Left ventricle myocardium inferior (tissue), 1 donor: ENCODE measurements at regions not wholly inside any gene's neighbourhood (a gene's known extent, or its start where the extent isn't known, plus 50 kb on each side); places are given as distances from the start of the nearest gene placed in this dataset.

Experiments used
- DNase-seq: peaks from one replicate; pipeline ENCODE4 v3.0.0-alpha.2; 2020
- H3K27ac ChIP-seq: fragments of 200-600 bp; replicated peaks from 2 replicates; pipeline ENCODE4 v1.8.0; 2021
- H3K27me3 ChIP-seq: fragments of 200-600 bp; 2 replicates; pipeline ENCODE4 v1.8.0; 2021; ENCODE audit warnings: low read depth
- H3K36me3 ChIP-seq: fragments of 200-600 bp; 2 replicates; pipeline ENCODE4 v1.8.0; 2021
- H3K4me1 ChIP-seq: fragments of 200-600 bp; 2 replicates; pipeline ENCODE4 v1.8.0; 2021
- H3K4me3 ChIP-seq: fragments of 200-600 bp; 2 replicates; pipeline ENCODE4 v1.8.0; 2021; ENCODE audit warnings: mild to moderate bottlenecking, moderate library complexity
- H3K9me3 ChIP-seq: fragments of 200-600 bp; replicated peaks from 2 replicates; pipeline ENCODE4 v1.8.0; 2021
- intact Hi-C: fragments of 100-400 bp; cut with micrococcal nuclease; formaldehyde crosslinking; loops from one replicate; pipeline ENCODE4 v1.11.0; 2022
- TF ChIP-seq, protein P1 (sequence below): fragments of 200-600 bp; IDR thresholded peaks from 2 replicates; pipeline ENCODE4 v1.8.0; 2021; ENCODE audit warnings: antibody characterized with exemption, mild to moderate bottlenecking, borderline replicate concordance
- donor health status: DM: no; HTN: yes; CAD: no; lungs with severe emphysema.

GRCh38 chr6:44007818-44008621 is 119.2 kb downstream of the MRPL14 start:
- Histone ChIP-seq H3K9me3 (no peaks in the 10 kb centered on the region), H3K36me3 (no peaks in the 10 kb centered on the region), H3K4me1 (peaks cover 58% of the 10 kb centered on the region), H3K27ac (peak overlapping the region; percentile 92), H3K4me3 (no peak overlapping the region), H3K27me3 (peaks cover 28% of the 10 kb centered on the region)
- intact Hi-C loops: no loop called here
- TF ChIP-seq, protein P1, sequence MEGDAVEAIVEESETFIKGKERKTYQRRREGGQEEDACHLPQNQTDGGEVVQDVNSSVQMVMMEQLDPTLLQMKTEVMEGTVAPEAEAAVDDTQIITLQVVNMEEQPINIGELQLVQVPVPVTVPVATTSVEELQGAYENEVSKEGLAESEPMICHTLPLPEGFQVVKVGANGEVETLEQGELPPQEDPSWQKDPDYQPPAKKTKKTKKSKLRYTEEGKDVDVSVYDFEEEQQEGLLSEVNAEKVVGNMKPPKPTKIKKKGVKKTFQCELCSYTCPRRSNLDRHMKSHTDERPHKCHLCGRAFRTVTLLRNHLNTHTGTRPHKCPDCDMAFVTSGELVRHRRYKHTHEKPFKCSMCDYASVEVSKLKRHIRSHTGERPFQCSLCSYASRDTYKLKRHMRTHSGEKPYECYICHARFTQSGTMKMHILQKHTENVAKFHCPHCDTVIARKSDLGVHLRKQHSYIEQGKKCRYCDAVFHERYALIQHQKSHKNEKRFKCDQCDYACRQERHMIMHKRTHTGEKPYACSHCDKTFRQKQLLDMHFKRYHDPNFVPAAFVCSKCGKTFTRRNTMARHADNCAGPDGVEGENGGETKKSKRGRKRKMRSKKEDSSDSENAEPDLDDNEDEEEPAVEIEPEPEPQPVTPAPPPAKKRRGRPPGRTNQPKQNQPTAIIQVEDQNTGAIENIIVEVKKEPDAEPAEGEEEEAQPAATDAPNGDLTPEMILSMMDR: no peak
- DNase-seq: no peak

GRCh38 chr6:44006872-44007303 is 120.4 kb downstream of the MRPL14 start:
- DNase-seq: no peak
- H3K27me3 ChIP-seq: peaks cover 39% of the 10 kb centered on the region
- H3K9me3 ChIP-seq: no peaks in the 10 kb centered on the region
- peaks cover 68% of the 10 kb centered on the region for H3K4me1 ChIP-seq
- TF ChIP-seq, protein P1: no peak
- peak overlapping the region; percentile 92 for H3K27ac ChIP-seq
- H3K36me3 ChIP-seq: no peaks in the 10 kb centered on the region
- intact Hi-C loops: no loop called here
- H3K4me3 ChIP-seq: no peak overlapping the region

- Histone ChIP-seq H3K4me3 (no peak overlapping the region), H3K9me3 (no peaks in the 10 kb centered on the region), H3K27me3 (peaks cover 45% of the 10 kb centered on the region), H3K36me3 (no peaks in the 10 kb centered on the region), H3K4me1 (peaks cover 68% of the 10 kb centered on the region), H3K27ac (peak overlapping the region; percentile 92)
- intact Hi-C loops: no loop called here
- DNase-seq: no peak
- TF ChIP-seq, protein P1: no peak
Measured at GRCh38 chr6:44006123-44006871, 121.0 kb downstream of the MRPL14 start.

GRCh38 chr6:44005507-44005903 is 121.7 kb downstream of the MRPL14 start:
- H3K27ac ChIP-seq: peak overlapping the region; percentile 92
- TF ChIP-seq, protein P1: no peak
- no peaks in the 10 kb centered on the region for H3K36me3 ChIP-seq
- no peaks in the 10 kb centered on the region for H3K9me3 ChIP-seq
- intact Hi-C loops: no loop called here
- H3K4me1 ChIP-seq: peaks cover 61% of the 10 kb centered on the region
- no peak overlapping the region for H3K4me3 ChIP-seq
- no peak for DNase-seq
- peaks cover 50% of the 10 kb centered on the region for H3K27me3 ChIP-seq

GRCh38 chr6:44004625-44005506 is 122.4 kb downstream of the MRPL14 start:
- DNase-seq: peak; percentile 50
- Histone ChIP-seq H3K4me3 (no peak overlapping the region), H3K9me3 (no peaks in the 10 kb centered on the region), H3K27me3 (peaks cover 55% of the 10 kb centered on the region), H3K27ac (peak overlapping the region; percentile 92), H3K4me1 (peaks cover 54% of the 10 kb centered on the region), H3K36me3 (no peaks in the 10 kb centered on the region)
- intact Hi-C loops: no loop called here
- TF ChIP-seq, protein P1: peak; percentile 44
